Fibroblast of skin of left biceps (primary cell): ENCODE measurements at regions not wholly inside any gene's neighbourhood (a gene's known extent, or its start where the extent isn't known, plus 50 kb on each side); places are given as distances from the start of the nearest gene placed in this dataset.

Experiments used
- DNase-seq, 2 experiments: peaks; one replicate each; pipeline ENCODE4 v3.0.0-alpha.2; 2013; ENCODE audit warnings: low read depth in 2 of 2

DNA sequence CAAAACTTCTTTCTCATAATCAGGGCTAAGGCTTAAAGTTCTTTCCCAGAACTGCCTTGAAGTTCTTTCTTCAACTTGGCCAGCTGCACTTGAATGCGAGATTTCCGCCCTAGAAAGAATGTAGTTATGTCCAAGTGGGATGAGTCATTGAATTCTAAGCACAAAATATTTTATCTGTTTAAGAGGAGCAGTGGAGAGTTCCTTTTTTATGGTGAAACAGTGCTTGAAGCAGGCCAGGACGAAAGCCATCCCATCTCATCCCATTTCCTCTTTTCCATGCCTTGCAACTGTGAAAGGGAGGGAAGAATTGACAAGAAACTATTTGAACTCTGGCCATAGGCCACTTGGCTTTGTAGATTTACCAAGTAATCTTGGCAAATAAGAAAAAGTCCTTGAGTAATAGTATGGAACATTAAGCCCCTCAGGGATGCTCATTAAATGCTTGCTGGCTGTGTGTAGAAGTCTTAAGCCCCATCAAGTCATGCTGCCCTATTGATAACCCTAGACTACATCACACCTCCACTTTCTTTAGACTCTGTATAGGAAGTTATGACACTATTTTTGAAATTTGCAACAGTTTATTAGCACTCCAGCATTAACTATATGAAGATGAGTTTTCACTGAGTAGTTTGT, 174.5 kb downstream of the KCTD12 start:
- DNase-seq: peak; percentile 84 to 87

DNA sequence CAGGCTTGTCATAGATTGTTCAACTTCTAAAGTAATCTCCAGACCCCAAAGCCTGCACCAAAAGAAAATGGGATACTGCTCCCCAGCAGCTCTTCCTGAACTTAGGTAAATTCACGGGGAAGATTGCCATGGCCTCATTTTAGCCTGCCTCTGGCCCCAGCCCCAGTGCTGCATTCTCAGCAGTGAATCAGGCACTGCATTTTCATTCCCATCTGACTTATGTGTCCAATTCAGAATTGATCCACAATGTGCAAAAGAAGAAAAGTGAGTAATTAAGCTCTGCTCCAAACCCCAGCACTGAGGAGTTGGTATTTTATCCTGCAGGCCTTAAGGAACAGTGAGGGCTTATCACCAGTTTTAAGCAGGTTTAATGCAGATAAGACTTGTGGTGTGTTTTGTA, 176.4 kb downstream of the KCTD12 start:
- no peak for DNase-seq

DNA sequence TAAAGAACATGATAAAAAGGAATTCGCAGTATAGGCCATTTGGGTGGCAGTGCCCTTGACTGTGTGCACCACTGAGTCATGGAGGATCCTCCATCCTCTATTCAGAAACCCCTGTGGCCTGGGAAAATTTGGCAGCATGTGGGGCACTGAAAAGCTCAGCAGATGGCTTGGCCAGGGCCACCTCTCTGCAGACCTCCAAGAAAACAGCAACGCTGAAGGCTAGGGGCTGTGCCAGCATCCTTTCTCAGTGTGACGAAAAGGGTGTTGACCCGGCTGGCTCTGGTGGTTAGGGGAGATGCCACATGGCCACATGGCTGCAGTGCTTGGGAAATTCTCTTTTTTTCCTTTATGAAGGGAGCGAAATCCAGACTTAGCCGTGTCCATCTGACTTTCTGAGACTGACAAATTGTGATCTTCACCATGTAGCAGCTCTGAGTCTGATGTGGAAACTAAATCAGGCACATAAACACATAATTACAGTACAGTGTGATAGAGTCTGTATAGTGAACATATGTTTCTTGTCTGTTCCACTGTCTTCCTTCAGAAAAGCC, 178.0 kb downstream of the KCTD12 start:
- DNase-seq: no peak

DNA sequence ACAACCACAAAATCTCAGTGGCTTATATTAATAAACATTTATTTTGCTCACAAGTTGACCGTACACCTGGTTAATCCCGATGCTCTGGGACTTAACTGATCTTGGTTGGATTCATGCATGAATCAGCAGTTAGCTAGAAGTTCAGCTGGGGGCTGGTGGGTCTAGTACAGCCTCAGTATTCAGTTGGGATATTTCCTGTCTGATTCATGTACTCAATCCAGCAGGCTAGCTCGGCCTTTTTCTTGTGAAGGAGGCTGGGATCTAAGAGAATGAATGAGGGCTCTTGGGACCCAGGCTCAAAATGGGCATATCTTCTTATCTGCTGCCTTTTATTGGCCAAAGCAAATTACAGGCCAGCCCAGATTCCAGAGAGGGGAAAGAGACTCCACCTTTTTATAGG, 178.8 kb downstream of the KCTD12 start:
- peak; percentile 27 to 29 for DNase-seq

DNA sequence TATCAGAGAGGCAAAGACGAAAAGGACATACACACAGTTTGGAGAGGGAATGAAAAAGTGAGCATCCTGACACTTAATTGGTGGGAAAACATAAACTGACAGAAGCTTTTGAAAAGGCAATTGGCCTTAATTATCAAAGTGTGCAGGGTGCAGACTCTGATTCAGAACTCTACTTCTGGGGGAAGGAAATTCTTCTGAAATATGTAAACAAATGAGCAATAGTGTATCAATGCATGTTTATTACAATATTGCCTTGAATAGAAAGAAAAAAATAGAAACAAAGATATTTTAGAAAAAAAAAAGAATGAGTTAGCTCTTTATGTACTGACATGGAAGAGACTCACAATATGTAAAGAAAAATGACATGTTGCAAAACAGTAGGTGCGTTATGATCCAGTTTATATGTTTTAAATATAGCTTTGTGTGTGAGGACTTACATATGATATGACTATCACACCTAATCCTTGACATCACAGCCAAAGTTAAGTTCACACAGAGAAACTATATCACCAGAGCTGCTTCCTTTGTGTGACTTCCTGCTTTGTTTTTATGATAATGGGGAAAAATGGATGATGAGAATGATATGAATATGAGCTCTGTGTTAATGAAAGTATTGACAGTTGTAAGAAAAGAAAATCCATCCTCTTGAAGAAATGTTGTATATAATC, 182.4 kb downstream of the KCTD12 start:
- no peak for DNase-seq

DNA sequence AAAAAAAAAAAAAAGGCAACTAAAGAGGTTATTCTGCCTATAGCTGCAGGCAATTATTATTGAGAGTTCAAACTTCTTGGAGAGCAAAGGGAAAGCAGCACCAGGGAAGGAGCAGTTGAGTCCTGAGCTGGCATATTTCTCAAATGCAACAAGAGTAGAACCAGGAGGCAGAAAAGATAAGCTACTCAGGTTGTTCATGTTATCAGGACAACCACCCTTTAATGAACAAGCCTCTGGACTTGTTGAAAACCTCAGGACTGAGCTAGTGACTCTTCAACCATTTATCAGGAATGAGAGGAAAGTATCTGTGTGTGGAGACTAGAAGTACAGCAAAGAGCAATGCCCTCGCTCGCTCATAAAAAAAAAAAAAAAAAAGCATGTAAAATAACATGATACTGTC, 183.0 kb downstream of the KCTD12 start:
- no peak for DNase-seq

DNA sequence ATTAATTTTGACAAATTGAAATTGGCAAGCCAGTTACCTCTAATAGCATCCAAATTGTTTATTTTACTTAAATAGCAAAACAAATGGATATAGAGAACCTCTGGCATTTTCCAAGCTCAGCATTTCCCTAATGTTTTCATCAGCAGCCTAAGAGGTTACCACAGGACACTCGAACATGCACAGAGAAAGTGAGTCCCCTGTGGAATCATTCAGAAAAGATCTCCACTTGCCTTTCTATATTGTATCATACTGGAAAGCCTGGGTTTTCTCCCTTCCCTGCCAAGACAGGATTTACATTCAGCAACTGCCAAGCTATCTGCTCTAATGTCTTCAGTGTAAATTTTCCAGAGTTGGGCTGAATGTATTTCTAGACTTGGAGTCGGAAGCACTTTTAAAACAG, 188.9 kb downstream of the KCTD12 start:
- DNase-seq: no peak

DNA sequence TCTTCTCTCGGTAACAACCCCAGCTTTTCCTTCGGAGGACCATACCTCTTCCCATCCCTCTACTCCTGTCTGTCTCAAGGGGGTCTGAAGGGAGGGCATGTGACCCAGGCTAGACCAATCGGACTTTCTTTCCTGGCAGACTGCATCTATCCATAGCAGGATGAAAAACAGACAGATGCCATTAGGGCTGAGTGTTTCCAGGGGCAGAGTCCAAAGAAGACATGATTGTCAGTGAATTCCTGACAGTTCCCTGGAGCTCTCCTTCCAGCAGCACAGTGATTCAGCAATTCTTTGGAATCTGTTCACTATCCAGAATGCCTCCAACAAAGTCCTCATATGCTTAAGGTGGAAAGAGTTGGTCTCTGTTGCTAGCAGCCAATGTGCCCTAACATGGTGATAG, 189.8 kb downstream of the KCTD12 start:
- DNase-seq: peak in 1 of 2 experiments; percentile 31

DNA sequence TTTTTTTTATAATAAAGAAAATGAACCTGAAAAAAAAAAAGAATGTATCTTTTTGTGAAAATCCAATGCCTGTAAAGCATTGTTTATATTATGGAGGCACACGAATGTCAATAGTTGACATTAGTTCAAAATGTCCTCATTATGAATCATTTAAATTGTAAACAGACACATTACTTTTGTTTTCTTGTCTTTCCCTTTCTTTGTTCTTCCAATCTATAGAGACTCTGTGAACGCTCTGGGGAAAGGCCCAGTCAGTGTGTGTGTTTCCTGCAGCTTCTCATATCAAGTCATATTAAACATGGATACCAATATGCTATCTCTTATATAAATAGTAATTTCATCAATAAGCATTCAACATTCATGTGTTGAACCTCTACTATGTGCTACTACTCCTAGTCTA, 193.1 kb downstream of the KCTD12 start:
- no peak for DNase-seq

DNA sequence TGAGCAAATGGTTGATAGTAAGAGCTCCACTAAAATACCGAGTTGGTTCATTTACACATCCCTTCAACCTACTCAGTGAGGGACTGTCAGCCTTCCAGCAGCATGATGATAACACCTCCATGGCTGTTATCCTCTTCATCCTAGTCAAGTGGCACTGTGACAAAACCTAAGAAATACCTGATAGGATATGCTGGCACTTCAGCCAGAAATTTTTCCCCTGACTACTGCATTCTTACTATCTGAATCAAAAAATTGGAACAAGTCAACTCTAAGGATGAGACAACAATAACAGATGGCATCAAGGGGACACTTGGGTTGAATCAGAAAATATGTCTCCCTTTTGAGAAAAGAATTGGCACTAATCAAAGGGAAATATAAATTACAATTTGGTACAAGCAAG, 193.9 kb downstream of the KCTD12 start:
- DNase-seq: no peak

DNA sequence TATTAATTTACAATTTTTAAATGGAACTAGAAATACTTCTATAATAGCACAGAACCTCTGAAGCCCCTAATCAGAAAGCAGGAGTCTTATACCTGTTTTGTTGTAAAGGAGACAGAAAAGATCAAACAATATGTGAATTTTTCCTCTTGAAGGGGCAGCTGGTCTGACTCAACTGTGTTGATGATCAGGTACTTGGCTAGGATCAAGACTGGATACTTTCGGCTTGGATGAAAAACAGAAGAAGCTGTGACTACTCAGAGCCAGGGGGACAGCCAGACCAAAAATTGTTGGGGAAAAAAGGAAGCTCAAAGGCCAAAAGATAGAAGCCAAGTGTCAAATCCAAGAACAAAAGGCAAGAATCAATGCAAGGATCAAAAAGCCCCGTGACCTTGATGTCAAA, 195.6 kb downstream of the KCTD12 start:
- DNase-seq: no peak

DNA sequence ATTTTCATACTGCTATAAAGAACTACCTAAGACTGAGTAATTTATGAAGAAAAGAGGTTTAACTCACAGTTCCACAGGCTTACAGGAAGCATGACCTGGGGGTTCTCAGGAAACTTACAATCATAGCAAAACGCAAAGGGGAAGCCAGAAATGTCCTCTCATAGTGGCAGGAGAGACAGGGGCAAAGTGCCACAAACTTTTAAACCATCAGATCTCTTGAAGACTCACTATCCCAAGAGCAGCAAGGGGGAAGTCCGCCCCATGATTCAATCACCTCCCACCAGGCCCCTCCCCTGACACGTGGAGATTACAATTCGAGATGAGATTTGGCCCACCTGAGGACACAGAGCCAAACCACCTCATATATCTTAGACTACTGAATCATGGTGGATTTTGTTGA, 198.7 kb downstream of the KCTD12 start:
- no peak for DNase-seq

DNA sequence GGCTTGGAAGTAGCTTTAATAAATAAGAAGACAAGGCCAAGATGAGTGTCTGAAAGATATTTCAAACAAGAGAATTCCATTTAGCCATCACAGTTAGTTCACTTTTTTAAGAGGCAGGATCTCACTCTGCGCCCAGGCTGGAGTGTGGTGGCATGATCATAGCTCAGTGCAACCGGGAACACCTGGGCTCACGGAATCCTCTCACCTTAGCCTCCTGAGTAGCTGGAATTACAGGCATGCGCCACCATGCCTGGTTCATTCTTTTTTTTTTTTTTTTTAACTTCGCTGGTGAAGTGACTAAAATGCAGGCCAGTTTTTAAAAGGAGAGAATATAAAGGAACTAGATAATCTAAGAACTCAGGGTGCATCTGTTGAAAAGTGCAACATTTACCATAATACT, 200.3 kb downstream of the KCTD12 start:
- DNase-seq: no peak

DNA sequence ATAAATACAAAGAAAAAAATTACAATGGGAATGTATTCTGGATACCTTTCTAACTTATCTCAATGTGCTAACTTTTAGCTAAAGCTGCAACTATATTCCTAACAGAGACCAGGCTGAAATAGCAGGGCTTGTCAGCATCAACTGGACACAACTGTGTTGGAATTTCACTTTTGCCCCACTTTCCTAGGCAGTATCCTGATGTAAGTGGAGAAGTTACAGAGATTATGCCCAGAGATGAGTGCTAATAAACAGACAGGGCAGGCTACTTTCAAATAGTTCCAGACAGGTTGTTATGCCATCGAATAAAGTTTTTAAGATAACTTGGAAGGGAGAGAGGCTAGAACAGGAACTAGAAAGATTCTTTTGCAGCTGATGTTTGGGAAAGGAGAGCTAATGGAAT, 201.9 kb downstream of the KCTD12 start:
- no peak for DNase-seq

DNA sequence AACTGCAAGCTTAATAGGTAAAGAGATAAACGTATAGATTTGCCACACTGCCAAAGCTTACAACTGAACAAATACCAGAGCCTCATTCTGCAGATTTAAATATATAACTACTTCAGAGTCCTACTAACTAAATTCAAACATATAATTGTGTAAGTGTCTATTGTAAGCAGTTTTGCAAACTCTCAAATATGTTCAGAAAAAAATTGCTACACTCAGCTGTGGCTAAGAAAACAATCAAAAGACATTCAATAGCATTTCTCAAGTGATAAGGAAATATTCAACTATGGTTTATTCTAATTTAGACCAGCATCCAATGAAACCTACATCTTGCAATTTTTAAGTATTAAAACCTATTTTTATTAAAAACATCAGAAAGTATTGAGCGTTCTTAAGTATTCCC, 202.4 kb downstream of the KCTD12 start:
- no peak for DNase-seq

DNA sequence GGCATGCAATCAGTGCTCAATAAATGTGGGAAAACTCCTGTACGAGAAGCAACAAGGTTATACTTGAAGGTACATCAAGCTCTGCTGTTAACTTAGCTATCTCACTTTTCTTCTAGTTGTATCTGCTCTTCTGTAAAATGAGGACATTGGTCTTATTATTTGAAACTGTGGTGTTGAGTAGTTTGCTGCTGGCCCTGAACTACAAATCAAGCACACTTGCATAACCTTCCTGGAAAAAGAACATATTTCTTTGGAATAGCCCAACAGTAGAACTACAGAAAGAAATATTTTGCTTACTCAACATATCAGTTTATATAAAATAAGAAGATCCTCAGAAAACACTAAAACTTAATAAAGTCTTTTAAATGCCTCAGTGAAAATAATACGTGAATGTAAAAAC, 203.0 kb downstream of the KCTD12 start:
- DNase-seq: no peak

DNA sequence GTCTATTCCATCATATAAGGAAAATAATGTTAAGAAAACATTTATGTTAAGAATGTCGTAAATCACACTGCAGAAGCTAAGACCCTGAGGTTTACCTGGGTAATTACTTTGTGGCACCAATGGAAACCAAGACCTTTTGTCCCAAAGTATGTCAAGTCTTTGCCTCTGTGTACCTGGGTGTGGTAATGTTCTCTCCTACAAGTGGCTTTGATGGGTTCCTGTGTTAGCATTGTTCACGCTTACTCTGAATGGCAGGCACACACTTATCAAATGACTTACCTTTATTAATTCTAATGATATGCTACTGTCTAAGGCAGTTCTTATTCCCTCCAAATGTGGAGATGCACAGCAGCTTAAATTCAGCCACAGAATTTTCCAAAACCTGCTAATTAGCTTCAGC, 206.1 kb downstream of the KCTD12 start:
- no peak for DNase-seq

DNA sequence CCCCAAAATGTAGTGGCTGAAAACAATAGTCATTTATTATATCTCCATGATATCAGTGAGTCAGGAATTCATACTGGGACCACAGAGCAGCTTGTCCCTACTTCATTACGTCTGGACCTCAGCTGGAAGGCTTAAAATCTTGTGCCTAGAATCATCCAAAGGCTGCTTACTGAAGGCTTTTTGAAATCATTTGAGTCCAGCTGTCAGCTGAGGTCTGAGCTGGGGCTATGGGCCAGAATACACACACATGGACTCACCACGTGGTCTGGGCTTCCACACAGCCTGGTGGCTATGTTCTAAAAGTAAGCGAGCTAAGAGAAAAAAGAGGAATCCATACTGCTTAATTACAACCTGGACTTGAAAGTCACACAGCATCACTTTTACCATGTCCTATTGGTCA, 209.2 kb downstream of the KCTD12 start:
- DNase-seq: no peak

DNA sequence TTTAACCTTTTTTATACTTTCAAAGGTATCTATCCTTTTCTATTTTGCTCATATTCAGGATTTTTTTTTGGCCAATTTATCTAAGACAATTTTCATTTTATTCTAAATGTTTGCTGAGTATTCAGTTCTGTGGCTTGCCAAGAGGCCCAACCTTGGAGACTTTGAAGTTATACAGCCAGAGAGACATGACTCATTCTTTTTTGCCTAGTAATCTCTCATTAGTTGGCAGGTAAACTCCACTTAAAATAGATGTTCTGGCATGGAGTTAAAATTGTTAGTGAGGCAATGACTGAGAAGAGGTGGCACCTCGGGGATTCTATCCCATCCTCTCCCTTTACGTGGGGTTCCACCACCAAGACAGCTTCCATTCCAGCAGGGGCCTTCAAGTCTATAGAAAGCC, 213.8 kb downstream of the KCTD12 start:
- no peak for DNase-seq

DNA sequence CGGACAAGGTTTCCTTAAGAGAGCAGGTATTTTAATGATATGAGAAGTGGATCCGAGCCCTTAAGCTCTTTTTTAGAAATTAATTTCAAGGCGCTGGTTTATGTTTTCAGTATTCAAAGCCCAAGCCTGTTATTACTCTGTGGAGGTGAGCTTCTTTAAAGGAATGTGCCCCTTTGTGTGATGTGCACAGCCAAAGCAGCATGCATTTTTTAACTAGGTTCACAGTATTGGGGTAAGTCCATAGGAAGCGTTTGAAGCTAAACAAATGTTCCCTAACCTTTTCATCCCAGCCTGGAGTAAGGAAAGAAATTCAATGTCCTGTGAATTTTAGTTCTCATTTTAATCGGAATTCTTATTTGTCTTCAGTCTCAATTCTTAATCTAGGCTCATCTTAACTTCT, 217.5 kb downstream of the KCTD12 start:
- DNase-seq: no peak

DNA sequence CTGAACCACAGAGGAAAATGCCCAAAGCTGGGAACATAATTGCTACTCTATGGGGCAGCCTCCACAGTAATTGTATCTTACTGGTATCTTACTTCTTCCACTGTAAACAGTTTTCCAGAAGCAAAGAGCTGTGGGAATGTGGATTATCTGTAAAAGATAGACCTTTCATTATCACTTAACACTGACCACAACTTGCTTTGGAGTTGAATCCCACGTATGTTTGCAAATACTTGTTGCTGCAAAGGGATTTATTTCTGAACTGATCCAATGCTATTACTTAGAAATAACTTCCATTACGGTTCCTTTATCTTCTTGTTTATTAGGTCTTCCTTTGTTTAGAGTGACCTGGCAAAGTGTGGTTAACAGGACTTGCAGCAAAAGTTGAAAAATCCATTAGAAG, 218.1 kb downstream of the KCTD12 start:
- DNase-seq: no peak

DNA sequence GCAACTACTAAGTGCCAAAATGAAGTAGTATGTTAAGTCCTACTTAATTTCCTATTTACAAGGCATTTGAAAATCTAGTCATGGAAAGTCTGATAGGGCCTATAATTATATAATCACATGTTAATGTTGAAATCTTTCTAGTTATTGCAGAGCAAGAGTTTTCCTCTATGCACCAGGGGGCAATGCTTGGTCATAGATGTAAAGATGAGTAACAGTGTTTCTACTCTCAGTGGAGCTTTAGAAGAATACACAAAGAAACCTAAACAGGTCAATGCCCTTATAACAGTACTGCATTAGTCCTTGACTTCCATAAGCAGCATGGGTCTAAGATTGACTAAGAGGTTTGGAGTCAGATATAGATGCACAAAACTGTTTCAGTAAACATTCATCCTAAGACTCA, 218.7 kb downstream of the KCTD12 start:
- DNase-seq: peak; percentile 30 to 40

DNA sequence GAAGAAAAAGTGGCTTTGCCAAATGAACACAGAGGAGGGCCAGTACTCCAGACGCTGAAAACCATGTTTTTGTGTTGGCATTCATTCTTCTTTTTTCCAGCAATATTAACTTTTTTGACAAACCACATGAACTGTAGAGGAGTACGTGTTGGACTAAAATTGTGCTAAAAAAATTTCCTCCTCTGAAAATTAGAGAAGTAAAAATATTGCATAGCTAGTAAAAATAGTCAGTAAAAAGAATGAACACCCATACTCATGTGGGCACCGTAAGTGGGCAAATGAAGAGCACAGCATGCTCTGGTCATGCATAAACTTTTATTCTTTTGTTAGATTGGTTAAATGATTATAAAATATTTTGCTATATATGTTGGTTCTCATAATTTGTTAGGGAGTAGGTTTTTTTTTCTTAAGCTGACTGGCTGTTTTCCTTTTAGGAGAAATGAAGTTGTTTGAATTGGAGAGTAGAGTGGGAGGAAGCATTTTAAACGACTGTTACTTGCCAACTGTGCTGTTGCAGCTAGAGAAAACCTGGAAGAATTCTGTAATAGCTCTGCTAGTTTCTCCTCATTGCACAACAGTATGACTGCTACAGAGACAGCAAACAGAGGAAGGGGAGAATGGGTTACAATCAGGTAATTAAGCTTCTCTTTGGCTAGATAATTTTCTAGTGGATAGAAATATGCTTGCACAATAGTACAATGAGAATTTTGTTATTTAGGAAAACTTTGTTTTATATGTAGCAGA, 222.4 kb downstream of the KCTD12 start:
- no peak for DNase-seq
